Smooth muscle cell (in vitro differentiated cells): ENCODE measurements at regions not wholly inside any gene's neighbourhood (a gene's known extent, or its start where the extent isn't known, plus 50 kb on each side); places are given as distances from the start of the nearest gene placed in this dataset.

ENCODE experiments used
- DNase-seq: peaks from one replicate; lab custom pipeline; 2025; ENCODE audit not compliant: unreplicated experiment; lab: John Stamatoyannopoulos, UW
- H2AFZ ChIP-seq: fragments of 200-600 bp; sonication (generic); 2 replicates; pipeline ENCODE4 v1.6.0; 2016; ENCODE audit warnings: antibody characterized with exemption, low read depth, mild to moderate bottlenecking
- H3F3A ChIP-seq: fragments of 200-600 bp; sonication (generic); 2 replicates; pipeline ENCODE4 v1.6.0; 2017; ENCODE audit warnings: antibody characterized with exemption, low read depth
- H3K27ac ChIP-seq: fragments of 200-600 bp; sonication (generic); 2 replicates; pipeline ENCODE4 v1.5.1; 2016; ENCODE audit warnings: low read depth, mild to moderate bottlenecking
- H3K27me3 ChIP-seq: fragments of 200-600 bp; sonication (generic); 2 replicates; pipeline ENCODE4 v1.6.1; 2016; ENCODE audit warnings: low read depth, mild to moderate bottlenecking
- H3K36me3 ChIP-seq: fragments of 200-600 bp; sonication (generic); 2 replicates; pipeline ENCODE4 v1.5.1; 2016; ENCODE audit warnings: low read depth
- H3K4me1 ChIP-seq: fragments of 200-600 bp; sonication (generic); 2 replicates; pipeline ENCODE4 v1.5.1; 2016; ENCODE audit warnings: low read depth
- H3K4me2 ChIP-seq: fragments of 200-600 bp; sonication (generic); 2 replicates; pipeline ENCODE4 v1.6.0; 2016; ENCODE audit warnings: mild to moderate bottlenecking
- H3K4me3 ChIP-seq: fragments of 200-600 bp; sonication (generic); 2 replicates; pipeline ENCODE4 v1.5.1; 2016; ENCODE audit warnings: mild to moderate bottlenecking
- H3K79me2 ChIP-seq: fragments of 200-600 bp; sonication (generic); 2 replicates; pipeline ENCODE4 v1.6.0; 2016; ENCODE audit warnings: low read depth, mild to moderate bottlenecking
- H3K9ac ChIP-seq: fragments of 200-600 bp; sonication (generic); 2 replicates; pipeline ENCODE4 v1.6.0; 2016; ENCODE audit warnings: low read depth
- H3K9me3 ChIP-seq: fragments of 200-600 bp; sonication (generic); replicated peaks from 2 replicates; pipeline ENCODE4 v1.5.1; 2016; ENCODE audit warnings: low read depth
- H4K20me1 ChIP-seq: fragments of 200-600 bp; sonication (generic); 2 replicates; pipeline ENCODE4 v1.6.0; 2016; ENCODE audit warnings: low read depth
- CTCF ChIP-seq: fragments of 200-600 bp; sonication (generic); IDR thresholded peaks from 2 replicates; pipeline ENCODE4 v1.5.1; 2017; ENCODE audit warnings: borderline replicate concordance, mild to moderate bottlenecking, antibody characterized with exemption; ENCODE audit not compliant: insufficient read depth, poor library complexity, severe bottlenecking
- WGBS: methylation state at CpG from one replicate; pipeline ENCODE4 v1.1.7; 2016; ENCODE audit warnings: low lambda C conversion rate; 5-methylcytosine and 5-hydroxymethylcytosine counted together

GRCh38 chr2:7428454-7429204 lies 511.4 kb downstream of the RNF144A start:
- 83% methylated on average over 15 of the region's 15 CpGs for WGBS
- TF ChIP-seq CTCF: no peak
- H4K20me1 ChIP-seq: no peaks in the 10 kb centered on the region
- no peaks in the 10 kb centered on the region for H3K27me3 ChIP-seq
- no peaks in the 10 kb centered on the region for H3K36me3 ChIP-seq
- no peak overlapping the region for H2AFZ ChIP-seq
- H3K4me2 ChIP-seq: no peak overlapping the region
- DNase-seq: no peak
- H3K4me3 ChIP-seq: no peak overlapping the region
- H3K9me3 ChIP-seq: no peaks in the 10 kb centered on the region
- no peaks in the 10 kb centered on the region for H3K79me2 ChIP-seq
- H3K27ac ChIP-seq: no peak overlapping the region
- no peak overlapping the region for H3K9ac ChIP-seq
- H3F3A ChIP-seq: no peaks in the 10 kb centered on the region
- peaks cover 11% of the 10 kb centered on the region for H3K4me1 ChIP-seq

- no peak for TF ChIP-seq CTCF
- no peaks in the 10 kb centered on the region for H3K27me3 ChIP-seq
- no peak overlapping the region for H2AFZ ChIP-seq
- H3K36me3 ChIP-seq: no peaks in the 10 kb centered on the region
- H3K79me2 ChIP-seq: no peaks in the 10 kb centered on the region
- H3K27ac ChIP-seq: no peak overlapping the region
- H3F3A ChIP-seq: no peaks in the 10 kb centered on the region
- H3K4me1 ChIP-seq: peaks cover 11% of the 10 kb centered on the region
- WGBS: 93% methylated on average over 4 of the region's 4 CpGs
- no peaks in the 10 kb centered on the region for H4K20me1 ChIP-seq
- DNase-seq: no peak
- no peak overlapping the region for H3K4me2 ChIP-seq
- H3K9ac ChIP-seq: no peak overlapping the region
- H3K4me3 ChIP-seq: no peak overlapping the region
- H3K9me3 ChIP-seq: no peaks in the 10 kb centered on the region
Observed at GRCh38 chr2:7429733-7430132, 512.5 kb downstream of the RNF144A start.

GRCh38 chr2:7430421-7430868 lies 513.2 kb downstream of the RNF144A start:
- Histone ChIP-seq H3K79me2 (no peaks in the 10 kb centered on the region), H2AFZ (peak overlapping the region; percentile 93), H3K9ac (no peak overlapping the region), H3K27me3 (no peaks in the 10 kb centered on the region), H3K4me1 (peaks cover 11% of the 10 kb centered on the region), H3K27ac (no peak overlapping the region), H4K20me1 (no peaks in the 10 kb centered on the region), H3K36me3 (no peaks in the 10 kb centered on the region), H3K4me3 (peak overlapping the region; percentile 54), H3F3A (no peaks in the 10 kb centered on the region), H3K4me2 (peak overlapping the region; percentile 84), H3K9me3 (no peaks in the 10 kb centered on the region)
- WGBS: 51% methylated on average over 10 of the region's 10 CpGs
- no peak for DNase-seq
- no peak for TF ChIP-seq CTCF
